Activated B cell treated with CpG ODN at 0.5 μM for 24 hours (primary cell): ENCODE measurements at regions not wholly inside any gene's neighbourhood (a gene's known extent, or its start where the extent isn't known, plus 50 kb on each side); places are given as distances from the start of the nearest gene placed in this dataset.

Experiments
- ATAC-seq: fragments of 200-7000 bp; cut with Tn5 transposase; one replicate; pipeline ENCODE4 v1.10.0; 2021; ENCODE audit warnings: low read depth, mild to moderate bottlenecking, moderate library complexity
- CTCF ChIA-PET: fragments of 350-600 bp; sonication (Branson Sonifier 250); formaldehyde crosslinking; loops from one replicate; lab custom pipeline; 2021; ENCODE audit warnings: antibody characterized with exemption; lab: Charles Lee
- POLR2A ChIA-PET: fragments of 350-600 bp; sonication (Branson Sonifier 250); formaldehyde crosslinking; loops from one replicate; lab custom pipeline; 2021; ENCODE audit warnings: antibody characterized with exemption; lab: Charles Lee
- DNase-seq: peaks from one replicate; pipeline ENCODE4 v3.0.0; 2022
- H3K27ac Mint-ChIP-seq: one replicate; pipeline ENCODE4 v1.8.0; 2020; ENCODE audit warnings: mixed read lengths
- H3K27me3 Mint-ChIP-seq: one replicate; pipeline ENCODE4 v1.8.0; 2021; ENCODE audit warnings: mixed read lengths
- H3K36me3 Mint-ChIP-seq: one replicate; pipeline ENCODE4 v1.8.0; 2021; ENCODE audit warnings: low read depth, mixed read lengths
- H3K4me1 Mint-ChIP-seq: one replicate; pipeline ENCODE4 v1.8.0; 2021; ENCODE audit warnings: mixed read lengths
- H3K4me3 Mint-ChIP-seq: one replicate; pipeline ENCODE4 v1.8.0; 2020; ENCODE audit warnings: mild to moderate bottlenecking, mixed read lengths
- H3K9me3 Mint-ChIP-seq: one replicate; pipeline ENCODE4 v1.8.0; 2020; ENCODE audit warnings: mixed read lengths
- intact Hi-C: fragments of 100-400 bp; cut with micrococcal nuclease; formaldehyde crosslinking; loops from one replicate; pipeline ENCODE4 v1.15.1; 2024
- TF ChIP-seq, protein P1 (sequence below): fragments of 200-600 bp; IDR thresholded peaks from one replicate; pipeline ENCODE4 v1.8.0; 2022; ENCODE audit warnings: antibody characterized with exemption, mild to moderate bottlenecking

DNA sequence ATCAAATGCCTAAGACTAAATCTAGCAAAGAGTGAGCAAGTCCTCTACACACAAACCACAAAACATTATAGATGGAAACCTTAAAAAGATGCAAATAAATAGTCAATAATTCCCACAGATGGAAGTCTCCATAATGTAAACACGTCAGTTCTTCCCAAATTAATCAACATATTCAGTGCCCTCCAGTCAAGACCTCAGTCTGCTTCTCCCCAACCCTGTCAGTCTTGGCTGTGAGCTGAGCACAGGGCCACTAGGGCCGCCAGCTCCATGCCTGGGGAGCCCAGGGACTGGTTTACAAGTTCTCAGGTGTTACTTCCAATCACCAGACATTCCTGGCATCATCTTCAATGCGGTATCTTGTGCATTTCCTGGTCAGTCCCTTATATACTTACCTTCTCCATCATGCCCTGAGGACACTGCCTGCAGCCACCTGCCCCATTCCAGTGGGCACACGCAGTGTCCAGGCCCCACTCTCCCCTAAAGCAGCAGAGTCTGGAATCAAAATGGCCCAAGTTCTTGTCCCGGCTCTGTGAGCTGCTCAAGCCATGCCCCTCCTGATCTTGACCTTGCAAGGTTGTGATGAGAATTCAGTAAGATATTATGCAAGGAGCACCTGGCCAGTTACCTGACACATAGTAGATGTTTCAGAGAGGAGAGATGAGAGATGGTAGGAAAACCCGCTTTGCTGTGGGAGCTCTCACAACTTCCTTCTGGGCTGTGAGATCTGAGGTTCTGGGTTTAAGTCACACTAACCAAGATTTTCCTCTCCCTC is 207.9 kb upstream of the RAB6C start:
- CTCF ChIA-PET = no interaction called here
- Mint-ChIP-seq H3K4me3 (no peak overlapping the region), H3K27me3 (no peaks in the 10 kb centered on the region), H3K27ac (no peak overlapping the region), H3K9me3 (no peaks in the 10 kb centered on the region), H3K4me1 (no peaks in the 10 kb centered on the region), H3K36me3 (no peaks in the 10 kb centered on the region)
- TF ChIP-seq, protein P1, sequence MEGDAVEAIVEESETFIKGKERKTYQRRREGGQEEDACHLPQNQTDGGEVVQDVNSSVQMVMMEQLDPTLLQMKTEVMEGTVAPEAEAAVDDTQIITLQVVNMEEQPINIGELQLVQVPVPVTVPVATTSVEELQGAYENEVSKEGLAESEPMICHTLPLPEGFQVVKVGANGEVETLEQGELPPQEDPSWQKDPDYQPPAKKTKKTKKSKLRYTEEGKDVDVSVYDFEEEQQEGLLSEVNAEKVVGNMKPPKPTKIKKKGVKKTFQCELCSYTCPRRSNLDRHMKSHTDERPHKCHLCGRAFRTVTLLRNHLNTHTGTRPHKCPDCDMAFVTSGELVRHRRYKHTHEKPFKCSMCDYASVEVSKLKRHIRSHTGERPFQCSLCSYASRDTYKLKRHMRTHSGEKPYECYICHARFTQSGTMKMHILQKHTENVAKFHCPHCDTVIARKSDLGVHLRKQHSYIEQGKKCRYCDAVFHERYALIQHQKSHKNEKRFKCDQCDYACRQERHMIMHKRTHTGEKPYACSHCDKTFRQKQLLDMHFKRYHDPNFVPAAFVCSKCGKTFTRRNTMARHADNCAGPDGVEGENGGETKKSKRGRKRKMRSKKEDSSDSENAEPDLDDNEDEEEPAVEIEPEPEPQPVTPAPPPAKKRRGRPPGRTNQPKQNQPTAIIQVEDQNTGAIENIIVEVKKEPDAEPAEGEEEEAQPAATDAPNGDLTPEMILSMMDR = no peak
- no peak for ATAC-seq
- POLR2A ChIA-PET = no interaction called here
- no peak for DNase-seq
- intact Hi-C loops = no loop called here

DNA sequence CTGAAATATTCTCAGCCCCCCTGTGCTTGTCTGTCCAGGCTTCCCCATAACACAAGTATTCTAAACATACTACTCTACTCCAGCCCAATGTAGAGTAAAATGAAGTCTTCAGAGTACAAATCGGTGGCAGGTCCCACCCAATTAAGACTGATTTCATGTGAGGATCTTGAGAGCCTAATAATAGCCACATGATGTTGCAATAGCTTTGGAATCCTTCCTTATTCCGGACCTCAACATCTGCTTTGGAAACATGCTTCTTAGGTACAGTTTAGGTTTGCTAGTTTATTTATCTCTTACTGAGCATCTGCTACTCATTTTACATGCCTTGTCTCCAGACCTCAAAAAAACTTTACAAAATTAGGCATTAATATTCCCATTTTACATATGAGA is 207.3 kb upstream of the RAB6C start:
- H3K36me3 Mint-ChIP-seq = no peaks in the 10 kb centered on the region
- no peaks in the 10 kb centered on the region for H3K27me3 Mint-ChIP-seq
- POLR2A ChIA-PET = no interaction called here
- ATAC-seq (no peak), DNase-seq (no peak)
- H3K4me1 Mint-ChIP-seq = no peaks in the 10 kb centered on the region
- intact Hi-C loops = no loop called here
- TF ChIP-seq, protein P1 = no peak
- CTCF ChIA-PET = no interaction called here
- no peaks in the 10 kb centered on the region for H3K9me3 Mint-ChIP-seq
- H3K4me3 Mint-ChIP-seq = no peak overlapping the region
- no peak overlapping the region for H3K27ac Mint-ChIP-seq

GRCh38 chr2:129775952-129776653 is 203.4 kb upstream of the RAB6C start:
- Mint-ChIP-seq H3K4me3 (no peak overlapping the region), H3K27ac (no peak overlapping the region), H3K27me3 (peaks cover 7% of the 10 kb centered on the region), H3K36me3 (no peaks in the 10 kb centered on the region), H3K4me1 (no peaks in the 10 kb centered on the region), H3K9me3 (no peaks in the 10 kb centered on the region)
- TF ChIP-seq, protein P1 = no peak
- ATAC-seq (no peak), DNase-seq (no peak)
- ChIA-PET CTCF (no interaction called here), POLR2A (no interaction called here)
- intact Hi-C loops = no loop called here

GRCh38 chr2:129777146-129777545 is 202.3 kb upstream of the RAB6C start:
- intact Hi-C loops = no loop called here
- Mint-ChIP-seq H3K27ac (no peak overlapping the region), H3K9me3 (no peaks in the 10 kb centered on the region), H3K36me3 (no peaks in the 10 kb centered on the region), H3K4me1 (no peaks in the 10 kb centered on the region), H3K4me3 (no peak overlapping the region), H3K27me3 (peaks cover 11% of the 10 kb centered on the region)
- DNase-seq (no peak), ATAC-seq (no peak)
- ChIA-PET POLR2A (no interaction called here), CTCF (no interaction called here)
- TF ChIP-seq, protein P1 = no peak

DNA sequence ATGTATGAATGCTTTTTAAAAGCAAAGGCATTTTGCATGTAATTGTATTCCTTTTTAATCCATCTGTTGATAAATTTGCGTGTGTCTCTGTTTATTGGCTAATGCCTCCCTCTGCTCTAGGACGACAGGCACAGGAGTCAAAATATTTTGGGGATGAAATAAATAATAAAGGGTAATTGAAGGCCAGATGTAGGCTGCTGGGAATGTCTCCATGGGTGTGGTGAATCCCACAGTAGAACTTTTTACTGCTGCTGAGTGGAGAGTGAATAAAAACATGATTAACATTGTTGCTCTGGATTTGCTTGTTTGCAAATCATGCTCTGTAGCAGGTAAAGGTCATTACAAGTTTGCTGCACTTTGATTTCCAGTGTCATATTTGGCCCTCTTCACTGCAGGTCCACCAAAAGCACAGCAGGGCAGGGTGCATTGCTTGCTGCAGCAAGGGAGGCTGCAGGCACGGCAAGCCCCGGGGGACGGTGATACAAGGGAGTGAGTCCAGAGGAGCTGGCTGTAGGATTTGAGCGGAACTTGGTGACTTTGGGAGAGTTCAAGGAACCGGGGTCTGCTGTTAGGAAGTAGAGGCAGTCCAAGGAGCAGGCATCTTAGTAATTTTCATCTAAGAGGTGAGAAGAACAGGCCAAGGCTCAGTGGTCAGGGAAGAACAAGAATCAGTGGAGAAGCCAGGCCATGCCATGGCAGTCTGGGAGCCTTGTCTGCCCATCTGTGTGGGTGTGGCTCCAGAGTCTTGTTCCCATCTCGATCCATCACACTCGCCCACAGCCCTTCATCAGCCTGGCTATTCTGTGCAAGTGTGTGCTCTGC is 201.5 kb upstream of the RAB6C start:
- no peak overlapping the region for H3K27ac Mint-ChIP-seq
- H3K9me3 Mint-ChIP-seq = no peaks in the 10 kb centered on the region
- ATAC-seq = no peak
- H3K27me3 Mint-ChIP-seq = peaks cover 11% of the 10 kb centered on the region
- intact Hi-C loops = no loop called here
- TF ChIP-seq, protein P1 = no peak
- ChIA-PET CTCF (no interaction called here), POLR2A (no interaction called here)
- H3K36me3 Mint-ChIP-seq = no peaks in the 10 kb centered on the region
- H3K4me1 Mint-ChIP-seq = no peaks in the 10 kb centered on the region
- H3K4me3 Mint-ChIP-seq = no peak overlapping the region
- no peak for DNase-seq
